ENCODE measurements at regions not wholly inside any gene's neighbourhood (a gene's known extent, or its start where the extent isn't known, plus 50 kb on each side); places are given as distances from the start of the nearest gene placed in this dataset.

DNA sequence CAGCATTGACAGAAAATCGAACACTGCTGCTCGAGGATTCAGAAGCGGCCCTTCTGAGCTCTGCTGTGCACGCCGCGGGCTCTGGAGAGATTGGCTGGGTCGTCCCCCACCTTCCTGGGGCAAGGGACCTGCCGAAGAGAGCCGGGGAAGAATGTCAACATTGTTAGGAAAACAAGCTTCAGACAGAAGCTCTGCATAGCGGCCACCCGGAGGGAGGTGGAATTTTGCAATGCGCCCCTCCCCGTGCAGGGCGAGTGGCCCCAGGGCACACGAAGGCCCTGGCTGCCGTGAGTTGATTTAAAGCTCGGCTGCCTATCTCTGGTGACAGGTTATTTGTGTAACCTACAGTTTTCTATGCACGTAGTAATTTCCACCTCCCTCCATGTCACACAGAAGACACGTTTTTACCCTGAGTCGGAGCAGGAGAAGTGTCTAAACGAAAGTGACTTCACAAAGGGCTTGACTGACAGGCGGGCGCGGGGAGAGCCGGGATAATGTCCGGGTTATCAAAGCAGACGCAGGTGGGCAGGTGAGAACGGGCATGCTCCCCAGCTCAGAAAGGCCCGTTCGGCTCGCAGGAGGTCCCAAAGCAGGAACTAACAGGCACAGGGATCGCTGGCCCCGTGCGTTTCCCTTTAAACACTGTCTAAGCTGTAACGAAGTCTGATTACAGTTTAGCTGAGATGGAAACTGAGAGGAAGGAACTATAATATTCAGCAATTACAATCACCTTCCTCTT is 84.6 kb downstream of the PDGFA start:
- H3K4me1 ChIP-seq (ENCODE audit: insufficient read depth, poor library complexity, severe bottlenecking) = peaks cover 9% of the 10 kb centered on the region

DNA sequence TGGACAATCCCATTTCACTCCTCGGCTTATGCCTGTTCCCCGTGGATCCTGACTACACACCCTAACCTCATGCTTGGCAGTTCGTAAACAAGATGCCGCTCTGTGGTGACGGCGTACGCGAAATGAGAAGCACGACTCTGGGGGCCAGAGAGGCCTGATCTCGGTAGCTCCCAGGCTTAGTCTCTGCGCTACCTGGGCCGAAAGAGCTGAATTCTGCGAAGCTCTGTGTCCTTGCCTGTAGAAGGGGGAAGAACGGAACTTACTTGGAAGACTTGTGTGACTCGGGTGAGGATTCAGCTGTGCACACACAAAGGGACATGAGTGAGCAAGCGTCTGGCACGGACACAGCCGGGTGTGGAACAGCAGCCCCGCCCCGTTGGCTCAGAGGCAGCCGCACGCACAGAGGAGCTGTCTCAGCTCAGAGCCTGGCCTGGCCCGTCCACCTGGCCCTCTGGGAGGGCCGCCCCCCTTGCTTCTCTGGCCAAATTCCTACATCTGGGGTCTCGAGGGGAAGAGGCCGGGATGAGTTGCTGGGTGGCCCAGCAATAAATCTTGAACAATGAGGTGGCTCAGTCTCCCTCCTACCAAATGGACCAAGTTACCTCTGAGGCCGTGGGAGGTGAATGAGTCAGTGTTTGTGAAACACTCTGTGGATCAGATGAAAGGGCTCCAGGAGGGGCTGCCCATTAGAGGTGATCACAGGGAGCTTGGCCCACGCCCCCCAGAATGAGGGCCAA is 83.8 kb downstream of the PDGFA start:
- TF ChIP-seq, protein P1, sequence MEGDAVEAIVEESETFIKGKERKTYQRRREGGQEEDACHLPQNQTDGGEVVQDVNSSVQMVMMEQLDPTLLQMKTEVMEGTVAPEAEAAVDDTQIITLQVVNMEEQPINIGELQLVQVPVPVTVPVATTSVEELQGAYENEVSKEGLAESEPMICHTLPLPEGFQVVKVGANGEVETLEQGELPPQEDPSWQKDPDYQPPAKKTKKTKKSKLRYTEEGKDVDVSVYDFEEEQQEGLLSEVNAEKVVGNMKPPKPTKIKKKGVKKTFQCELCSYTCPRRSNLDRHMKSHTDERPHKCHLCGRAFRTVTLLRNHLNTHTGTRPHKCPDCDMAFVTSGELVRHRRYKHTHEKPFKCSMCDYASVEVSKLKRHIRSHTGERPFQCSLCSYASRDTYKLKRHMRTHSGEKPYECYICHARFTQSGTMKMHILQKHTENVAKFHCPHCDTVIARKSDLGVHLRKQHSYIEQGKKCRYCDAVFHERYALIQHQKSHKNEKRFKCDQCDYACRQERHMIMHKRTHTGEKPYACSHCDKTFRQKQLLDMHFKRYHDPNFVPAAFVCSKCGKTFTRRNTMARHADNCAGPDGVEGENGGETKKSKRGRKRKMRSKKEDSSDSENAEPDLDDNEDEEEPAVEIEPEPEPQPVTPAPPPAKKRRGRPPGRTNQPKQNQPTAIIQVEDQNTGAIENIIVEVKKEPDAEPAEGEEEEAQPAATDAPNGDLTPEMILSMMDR (IDR thresholded peaks at IDR 0.05; ENCODE audit: poor library complexity, severe bottlenecking) = no peak
- Histone ChIP-seq H3K4me3 (ENCODE audit: severe bottlenecking) (no peak overlapping the region), H3K36me3 (ENCODE audit: low read depth) (no peaks in the 10 kb centered on the region), H3K4me1 (ENCODE audit: insufficient read depth, poor library complexity, severe bottlenecking) (peaks cover 9% of the 10 kb centered on the region), H3K27me3 (ENCODE audit: insufficient read depth, poor library complexity, severe bottlenecking) (no peaks in the 10 kb centered on the region), H3K27ac (ENCODE audit: poor library complexity, severe bottlenecking) (no peak overlapping the region), H3K9me3 (ENCODE audit: severe bottlenecking) (no peaks in the 10 kb centered on the region)
- DNase-seq (ENCODE audit: low spot score) (no peak), ATAC-seq (ENCODE audit: low read depth) (peak; percentile 70)

More for the DNA sequence above, 84.6 kb downstream of the PDGFA start:
- ATAC-seq (ENCODE audit: low read depth) (no peak), DNase-seq (ENCODE audit: low spot score) (no peak)
- no peak overlapping the region for H3K27ac ChIP-seq (ENCODE audit: poor library complexity, severe bottlenecking)
- no peaks in the 10 kb centered on the region for H3K9me3 ChIP-seq (ENCODE audit: severe bottlenecking)
- no peaks in the 10 kb centered on the region for H3K36me3 ChIP-seq (ENCODE audit: low read depth)
- no peaks in the 10 kb centered on the region for H3K27me3 ChIP-seq (ENCODE audit: insufficient read depth, poor library complexity, severe bottlenecking)
- H3K4me3 ChIP-seq (ENCODE audit: severe bottlenecking) = no peak overlapping the region
- TF ChIP-seq, protein P1 (IDR thresholded peaks at IDR 0.05; ENCODE audit: poor library complexity, severe bottlenecking) = no peak

DNA sequence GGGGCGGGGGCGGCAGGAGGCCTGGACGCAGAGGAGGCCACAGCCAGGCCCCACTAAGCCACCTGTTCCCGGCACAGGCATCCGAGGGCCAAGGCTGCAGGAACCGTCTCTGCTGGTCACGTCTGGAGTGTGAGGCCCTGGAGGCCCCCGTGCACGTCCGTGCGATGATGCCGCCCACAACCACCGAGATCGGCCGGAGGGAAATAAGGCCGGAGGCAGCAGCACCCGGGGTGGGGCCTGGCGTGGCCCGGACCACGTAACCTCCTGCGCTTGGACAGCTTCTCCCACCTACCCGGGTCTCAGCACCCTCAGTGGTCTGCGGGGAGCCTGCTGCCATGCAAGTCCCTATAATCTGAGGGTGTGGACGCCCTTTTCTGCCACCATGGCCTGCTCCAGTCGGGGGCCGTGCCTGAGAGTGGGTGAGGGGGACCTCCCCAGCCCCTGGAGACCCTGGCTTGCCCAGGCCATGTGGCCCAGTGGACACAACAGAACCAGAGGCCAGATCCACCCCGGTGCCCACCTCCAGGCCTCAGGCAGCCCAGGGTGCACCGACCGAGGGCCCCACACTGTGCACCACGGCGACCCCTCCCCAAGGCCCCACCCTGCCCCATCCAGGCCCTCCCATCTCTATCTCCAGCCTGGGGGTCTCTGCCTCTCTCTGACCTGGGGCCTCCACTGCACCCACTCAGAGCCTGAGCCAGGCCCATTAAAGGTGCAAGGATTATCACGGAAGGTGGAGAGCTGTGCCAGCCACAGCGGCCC is 83.1 kb downstream of the PDGFA start:
- TF ChIP-seq, protein P1 (IDR thresholded peaks at IDR 0.05; ENCODE audit: poor library complexity, severe bottlenecking) = no peak
- Histone ChIP-seq H3K36me3 (ENCODE audit: low read depth) (no peaks in the 10 kb centered on the region), H3K4me1 (ENCODE audit: insufficient read depth, poor library complexity, severe bottlenecking) (peaks cover 9% of the 10 kb centered on the region), H3K9me3 (ENCODE audit: severe bottlenecking) (no peaks in the 10 kb centered on the region), H3K27ac (ENCODE audit: poor library complexity, severe bottlenecking) (no peak overlapping the region), H3K4me3 (ENCODE audit: severe bottlenecking) (no peak overlapping the region), H3K27me3 (ENCODE audit: insufficient read depth, poor library complexity, severe bottlenecking) (no peaks in the 10 kb centered on the region)
- DNase-seq (ENCODE audit: low spot score) = no peak
- no peak; the same call in 2 of the 3 replicates for ATAC-seq (ENCODE audit: low read depth)

DNA sequence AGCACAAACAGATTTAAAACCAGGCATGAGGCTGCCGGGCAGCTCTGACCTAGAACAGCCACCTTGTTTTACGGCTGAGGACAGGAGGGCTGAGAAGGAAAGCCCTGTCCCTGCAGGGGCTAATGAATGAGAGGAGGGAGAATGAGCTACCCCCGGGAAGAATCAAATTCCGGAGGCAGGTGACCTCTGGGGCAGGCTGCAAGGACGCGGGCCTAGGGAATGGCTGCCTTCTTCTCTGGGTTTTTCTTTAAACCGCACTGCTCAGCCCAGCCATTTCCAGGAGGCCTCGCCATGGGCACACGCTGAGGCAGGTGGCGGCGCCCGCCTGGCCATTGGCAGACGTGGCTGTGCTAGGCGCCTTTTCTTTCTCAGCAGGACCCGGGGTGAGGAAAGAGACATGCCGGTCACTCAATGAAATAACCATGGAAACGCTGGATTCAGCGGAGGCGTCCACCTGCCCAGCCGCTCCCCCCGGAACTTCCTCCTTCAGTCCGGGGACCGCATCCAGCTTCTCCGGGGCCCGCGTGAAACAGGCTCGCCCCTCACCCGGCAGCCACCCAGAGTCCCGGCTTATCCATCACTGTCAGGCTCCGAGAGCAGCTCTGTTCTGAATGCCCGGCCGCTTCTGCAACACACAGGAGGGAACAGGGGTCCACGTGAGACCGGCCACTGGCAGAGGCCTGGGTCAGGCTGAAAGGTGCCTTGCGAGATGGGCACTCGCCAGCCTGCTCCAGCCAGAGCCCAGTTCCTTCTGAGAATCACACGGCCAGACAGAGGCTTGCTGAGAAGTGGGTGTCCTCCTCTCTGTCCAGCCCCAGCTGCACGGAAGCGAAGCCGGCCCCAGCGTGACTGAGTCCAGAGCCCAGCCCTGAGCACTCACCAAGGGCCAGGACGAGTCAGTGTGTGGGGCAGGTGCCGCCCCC is 82.1 kb downstream of the PDGFA start:
- H3K9me3 ChIP-seq (ENCODE audit: severe bottlenecking) = no peaks in the 10 kb centered on the region
- no peaks in the 10 kb centered on the region for H3K27me3 ChIP-seq (ENCODE audit: insufficient read depth, poor library complexity, severe bottlenecking)
- DNase-seq (ENCODE audit: low spot score) = no peak
- H3K4me3 ChIP-seq (ENCODE audit: severe bottlenecking) = no peak overlapping the region
- ATAC-seq (ENCODE audit: low read depth) = no peak
- TF ChIP-seq, protein P1 (IDR thresholded peaks at IDR 0.05; ENCODE audit: poor library complexity, severe bottlenecking) = no peak
- no peak overlapping the region for H3K27ac ChIP-seq (ENCODE audit: poor library complexity, severe bottlenecking)
- H3K4me1 ChIP-seq (ENCODE audit: insufficient read depth, poor library complexity, severe bottlenecking) = peaks cover 9% of the 10 kb centered on the region
- H3K36me3 ChIP-seq (ENCODE audit: low read depth) = no peaks in the 10 kb centered on the region
